ENCODE measurements at regions not wholly inside any gene's neighbourhood (a gene's known extent, or its start where the extent isn't known, plus 50 kb on each side); places are given as distances from the start of the nearest gene placed in this dataset.

GRCh38 chr12:89975574-89975973 is 266.9 kb upstream of the ATP2B1 start:
- no peak for DNase-seq (ENCODE audit: low read depth in 1 of 2, low spot score in 1 of 2)

GRCh38 chr12:89971880-89972279 is 263.2 kb upstream of the ATP2B1 start:
- no peak for DNase-seq (ENCODE audit: low read depth in 1 of 2, low spot score in 1 of 2)

GRCh38 chr12:89970722-89971121 is 262.1 kb upstream of the ATP2B1 start:
- DNase-seq (ENCODE audit: low read depth in 1 of 2, low spot score in 1 of 2), result no peak

- DNase-seq (ENCODE audit: low read depth in 1 of 2, low spot score in 1 of 2), result no peak
These were observed 260.5 kb upstream of the ATP2B1 start for GRCh38 chr12:89969093-89969492.

GRCh38 chr12:89968151-89968700 is 259.6 kb upstream of the ATP2B1 start:
- DNase-seq (ENCODE audit: low read depth in 1 of 2, low spot score in 1 of 2), result no peak

GRCh38 chr12:89966495-89967240 is 258.0 kb upstream of the ATP2B1 start:
- no peak for DNase-seq (ENCODE audit: low read depth in 1 of 2, low spot score in 1 of 2)

- DNase-seq (ENCODE audit: low read depth in 1 of 2, low spot score in 1 of 2), result no peak
These were observed 257.4 kb upstream of the ATP2B1 start for GRCh38 chr12:89965993-89966392.

GRCh38 chr12:89962648-89963047 is 254.0 kb upstream of the ATP2B1 start:
- DNase-seq (ENCODE audit: low read depth in 1 of 2, low spot score in 1 of 2), result no peak

GRCh38 chr12:89960607-89961394 is 252.2 kb upstream of the ATP2B1 start:
- no peak for DNase-seq (ENCODE audit: low read depth in 1 of 2, low spot score in 1 of 2)

GRCh38 chr12:89960011-89960507 is 251.4 kb upstream of the ATP2B1 start:
- peak in 1 of 2 donors; percentile 5 for DNase-seq (ENCODE audit: low read depth in 1 of 2, low spot score in 1 of 2)

- DNase-seq (ENCODE audit: low read depth in 1 of 2, low spot score in 1 of 2), result no peak
These were observed 250.5 kb upstream of the ATP2B1 start for GRCh38 chr12:89959179-89959578.

GRCh38 chr12:89954259-89954658 is 245.6 kb upstream of the ATP2B1 start:
- DNase-seq (ENCODE audit: low read depth in 1 of 2, low spot score in 1 of 2), result no peak

GRCh38 chr12:89951694-89952060 is 243.0 kb upstream of the ATP2B1 start:
- DNase-seq (ENCODE audit: low read depth in 1 of 2, low spot score in 1 of 2), result no peak

- no peak for DNase-seq (ENCODE audit: low read depth in 1 of 2, low spot score in 1 of 2)
These were observed 242.5 kb upstream of the ATP2B1 start for GRCh38 chr12:89951050-89951693.

GRCh38 chr12:89950421-89950820 is 241.8 kb upstream of the ATP2B1 start:
- no peak for DNase-seq (ENCODE audit: low read depth in 1 of 2, low spot score in 1 of 2)

- DNase-seq (ENCODE audit: low read depth in 1 of 2, low spot score in 1 of 2), result peak in 1 of 2 donors; percentile 22
These were observed 241.0 kb upstream of the ATP2B1 start for GRCh38 chr12:89949457-89950195.

- DNase-seq (ENCODE audit: low read depth in 1 of 2, low spot score in 1 of 2), result no peak
These were observed 239.9 kb upstream of the ATP2B1 start for GRCh38 chr12:89948271-89949175.

GRCh38 chr12:89947437-89948270 is 239.0 kb upstream of the ATP2B1 start:
- DNase-seq (ENCODE audit: low read depth in 1 of 2, low spot score in 1 of 2), result no peak
